OCI-LY1 (cell line): ENCODE measurements at regions not wholly inside any gene's neighbourhood (a gene's known extent, or its start where the extent isn't known, plus 50 kb on each side); places are given as distances from the start of the nearest gene placed in this dataset.

Experiments used
- H2AFZ ChIP-seq: fragments of 200-600 bp; sonication (generic), shearing (Covaris generic); 2 replicates; pipeline ENCODE4 v1.6.0; 2014; ENCODE audit warnings: antibody characterized with exemption, mild to moderate bottlenecking, low read length
- H3F3A ChIP-seq: fragments of 200-600 bp; sonication (generic), shearing (Covaris generic); 2 replicates; pipeline ENCODE4 v1.6.0; 2014; ENCODE audit warnings: mild to moderate bottlenecking, antibody characterized with exemption, low read length, moderate library complexity; ENCODE audit not compliant: insufficient read depth
- H3K27ac ChIP-seq: fragments of 200-600 bp; sonication (generic); 2 replicates; pipeline ENCODE4 v1.5.1; 2014; ENCODE audit warnings: low read length, mixed run types, mild to moderate bottlenecking, low read depth; ENCODE audit not compliant: poor library complexity, severe bottlenecking
- H3K27me3 ChIP-seq: fragments of 200-600 bp; sonication (generic); 2 replicates; pipeline ENCODE4 v1.6.0; 2014; ENCODE audit warnings: antibody characterized with exemption, mild to moderate bottlenecking, low read length, moderate library complexity; ENCODE audit not compliant: insufficient read depth
- H3K36me3 ChIP-seq: fragments of 200-600 bp; sonication (generic); 2 replicates; pipeline ENCODE4 v1.6.1; 2014; ENCODE audit warnings: mild to moderate bottlenecking, antibody characterized with exemption, low read length, moderate library complexity, mixed read lengths; ENCODE audit not compliant: insufficient read depth
- H3K4me1 ChIP-seq: fragments of 200-600 bp; sonication (generic); 2 replicates; pipeline ENCODE4 v1.5.1; 2014; ENCODE audit warnings: mild to moderate bottlenecking, low read length, moderate library complexity; ENCODE audit not compliant: insufficient read depth, severe bottlenecking
- H3K4me2 ChIP-seq: fragments of 200-600 bp; sonication (generic), shearing (Covaris generic); 2 replicates; pipeline ENCODE4 v1.6.1; 2014; ENCODE audit warnings: low read length
- H3K4me3 ChIP-seq: fragments of 200-600 bp; sonication (generic); 2 replicates; pipeline ENCODE4 v1.5.1; 2014; ENCODE audit warnings: low read length, low read depth, mild to moderate bottlenecking, mixed read lengths; ENCODE audit not compliant: poor library complexity, severe bottlenecking
- H3K79me2 ChIP-seq: fragments of 200-600 bp; shearing (Covaris generic); 2 replicates; pipeline ENCODE4 v1.6.1; 2016; ENCODE audit warnings: mixed run types, low read length, mixed read lengths; ENCODE audit not compliant: insufficient read depth
- H3K9ac ChIP-seq: fragments of 200-600 bp; sonication (generic), shearing (Covaris generic); 2 replicates; pipeline ENCODE4 v1.6.1; 2014; ENCODE audit warnings: mild to moderate bottlenecking, low read length, mixed read lengths
- H3K9me2 ChIP-seq: fragments of 200-600 bp; sonication (generic), shearing (Covaris generic); 2 replicates; pipeline ENCODE4 v1.6.1; 2014; ENCODE audit warnings: low read depth, mild to moderate bottlenecking, low read length, mixed read lengths
- H3K9me3 ChIP-seq: fragments of 200-600 bp; shearing (Covaris generic); 2 replicates; pipeline ENCODE4 v1.6.1; 2014; ENCODE audit warnings: low read length, mixed read lengths
- H4K20me1 ChIP-seq: fragments of 200-600 bp; sonication (generic), shearing (Covaris generic); 2 replicates; pipeline ENCODE4 v1.6.0; 2016; ENCODE audit warnings: mild to moderate bottlenecking, low read length; ENCODE audit not compliant: insufficient read depth
- CTCF ChIP-seq: fragments of 200-600 bp; sonication (generic), shearing (Covaris generic); IDR thresholded peaks from 2 replicates; pipeline ENCODE4 v1.5.1; 2017; ENCODE audit warnings: mild to moderate bottlenecking, antibody characterized with exemption, low read length, moderate library complexity, mixed read lengths
- EZH2 ChIP-seq: fragments of 200-600 bp; sonication (generic), shearing (Covaris generic); IDR thresholded peaks from 2 replicates; pipeline ENCODE4 v1.8.0; 2017; ENCODE audit warnings: borderline replicate concordance, mixed run types, mild to moderate bottlenecking, antibody characterized with exemption, low read length, moderate library complexity, mixed read lengths

- H4K20me1 ChIP-seq, result no peaks in the 10 kb centered on the region
- no peak overlapping the region for H3K4me3 ChIP-seq
- no peaks in the 10 kb centered on the region for H3K36me3 ChIP-seq
- no peaks in the 10 kb centered on the region for H3F3A ChIP-seq
- no peaks in the 10 kb centered on the region; the same call in 1 of the 2 replicates for H3K27me3 ChIP-seq
- no peaks in the 10 kb centered on the region for H3K9me2 ChIP-seq
- H3K9me3 ChIP-seq, result no peaks in the 10 kb centered on the region
- H3K9ac ChIP-seq, result no peak overlapping the region
- H3K4me2 ChIP-seq, result no peak overlapping the region
- H3K4me1 ChIP-seq, result no peaks in the 10 kb centered on the region
- H3K79me2 ChIP-seq, result no peaks in the 10 kb centered on the region
- H2AFZ ChIP-seq, result no peak overlapping the region
- TF ChIP-seq CTCF, result peak; percentile 25; the same call in 1 of the 2 replicates
- no peak for TF ChIP-seq EZH2
- no peak overlapping the region for H3K27ac ChIP-seq
Measured at GRCh38 chr5:174409070-174409469, 315.3 kb upstream of the MSX2 start.

- Histone ChIP-seq H3K9me3 (no peaks in the 10 kb centered on the region), H3K79me2 (no peaks in the 10 kb centered on the region), H3K4me1 (no peaks in the 10 kb centered on the region), H3F3A (no peaks in the 10 kb centered on the region), H4K20me1 (no peaks in the 10 kb centered on the region), H3K27me3 (no peaks in the 10 kb centered on the region; the same call in 1 of the 2 replicates), H3K9ac (no peak overlapping the region), H3K9me2 (no peaks in the 10 kb centered on the region), H3K4me3 (no peak overlapping the region), H2AFZ (no peak overlapping the region), H3K36me3 (no peaks in the 10 kb centered on the region), H3K27ac (no peak overlapping the region), H3K4me2 (no peak overlapping the region)
- TF ChIP-seq EZH2 (no peak), CTCF (no peak)
Measured at GRCh38 chr5:174409971-174410370, 314.4 kb upstream of the MSX2 start.

- no peak overlapping the region for H3K4me2 ChIP-seq
- H3K27ac ChIP-seq, result no peak overlapping the region
Measured at GRCh38 chr5:174410716-174411478, 313.5 kb upstream of the MSX2 start.

More at GRCh38 chr5:174410716-174411478, 313.5 kb upstream of the MSX2 start:
- no peaks in the 10 kb centered on the region for H3K79me2 ChIP-seq
- no peaks in the 10 kb centered on the region for H3K9me2 ChIP-seq
- H2AFZ ChIP-seq, result no peak overlapping the region
- H4K20me1 ChIP-seq, result no peaks in the 10 kb centered on the region
- no peak overlapping the region for H3K4me3 ChIP-seq
- no peaks in the 10 kb centered on the region for H3K36me3 ChIP-seq
- no peaks in the 10 kb centered on the region for H3K9me3 ChIP-seq
- H3K9ac ChIP-seq, result no peak overlapping the region
- H3K27me3 ChIP-seq, result no peaks in the 10 kb centered on the region; the same call in 1 of the 2 replicates
- H3K4me1 ChIP-seq, result no peaks in the 10 kb centered on the region
- no peaks in the 10 kb centered on the region for H3F3A ChIP-seq
- no peak for TF ChIP-seq CTCF
- TF ChIP-seq EZH2, result no peak
